Hepatocyte (in vitro differentiated cells): ENCODE measurements at regions not wholly inside any gene's neighbourhood (a gene's known extent, or its start where the extent isn't known, plus 50 kb on each side); places are given as distances from the start of the nearest gene placed in this dataset.

Source experiments
- CTCF ChIP-seq: fragments of 200-600 bp; sonication (generic); IDR thresholded peaks from 2 replicates; pipeline ENCODE4 v1.5.1; 2016; ENCODE audit warnings: antibody characterized with exemption, mild to moderate bottlenecking; ENCODE audit not compliant: poor library complexity
- EZH2 ChIP-seq: fragments of 200-600 bp; sonication (generic); IDR thresholded peaks from 2 replicates; pipeline ENCODE4 v1.6.1; 2016; ENCODE audit warnings: antibody characterized with exemption, mild to moderate bottlenecking, borderline replicate concordance
- EZH2phosphoT487 ChIP-seq: fragments of 200-600 bp; sonication (generic); IDR thresholded peaks from one replicate; pipeline ENCODE4 v1.6.1; 2018; ENCODE audit warnings: antibody characterized with exemption, mild to moderate bottlenecking, low read depth, moderate library complexity; ENCODE audit not compliant: unreplicated experiment, severe bottlenecking

GRCh38 chr4:124459941-124460310, 252.6 kb downstream of the ANKRD50 start:
- TF ChIP-seq CTCF (no peak), EZH2 (no peak), EZH2phosphoT487 (no peak)
